Renal cortical epithelial cell (primary cell): ENCODE measurements at regions not wholly inside any gene's neighbourhood (a gene's known extent, or its start where the extent isn't known, plus 50 kb on each side); places are given as distances from the start of the nearest gene placed in this dataset.
"Not testable (repeated sequence)": the region's sequence is repeated elsewhere in the genome, so short reads cannot be mapped to it uniquely, and the experiment has no call there.

Source experiments
- DNase-seq: peaks from one replicate; pipeline ENCODE4 v3.0.0-alpha.2; 2011; ENCODE audit warnings: low read depth

DNA sequence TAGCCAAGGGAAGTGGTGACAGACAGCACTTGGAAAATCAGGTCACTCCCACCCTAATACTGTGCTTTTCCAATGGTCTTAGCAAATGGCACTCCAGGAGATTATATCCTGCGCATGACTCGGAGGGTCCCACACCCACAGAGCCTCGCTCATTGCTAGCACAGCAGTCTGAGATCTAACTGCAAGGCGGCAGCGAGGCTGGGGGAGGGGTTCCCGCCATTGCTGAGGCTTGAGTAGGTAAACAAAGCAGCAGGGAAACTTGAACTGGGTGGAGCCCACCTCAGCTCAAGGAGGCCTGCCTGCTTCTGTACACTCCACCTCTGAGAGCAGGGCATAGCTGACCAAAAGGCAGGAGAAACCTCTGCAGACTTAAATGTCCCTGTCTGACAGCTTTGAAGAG is 53.9 kb upstream of the TLL1 start:
- not testable (repeated sequence) for DNase-seq
